Liver (tissue), 3 donors: ENCODE measurements at regions not wholly inside any gene's neighbourhood (a gene's known extent, or its start where the extent isn't known, plus 50 kb on each side); places are given as distances from the start of the nearest gene placed in this dataset.

Source experiments
- CTCF ChIP-seq: fragments of 150-350 bp; IDR thresholded peaks from 2 replicates; pipeline ENCODE4 v1.5.1; 2017; ENCODE audit warnings: improper control_type of control experiment, low read depth, low read length; ENCODE audit not compliant: missing input control
- EGR1 ChIP-seq, 2 donors: IDR thresholded peaks; 2 replicates each; pipeline ENCODE4 v1.6.1; 2016 to 2018; ENCODE audit warnings: antibody characterized with exemption in 2 of 2, low read depth in 2 of 2
- GABPA ChIP-seq, 2 donors: IDR thresholded peaks in 1 of 2; conservative IDR thresholded peaks in 1 of 2; 2 replicates each; pipeline ENCODE4 v1.6.1; 2016; ENCODE audit warnings: antibody characterized with exemption in 2 of 2, mild to moderate bottlenecking in 1 of 2, moderate library complexity in 1 of 2
- HNF4G ChIP-seq: IDR thresholded peaks from 2 replicates; pipeline ENCODE4 v1.6.1; 2016; ENCODE audit warnings: antibody characterized with exemption
- JUND ChIP-seq, 2 donors: IDR thresholded peaks; 2 replicates each; pipeline ENCODE4 v1.6.1; 2016; ENCODE audit warnings: antibody characterized with exemption in 2 of 2
- MAX ChIP-seq: IDR thresholded peaks from 2 replicates; pipeline ENCODE4 v1.6.1; 2016; ENCODE audit warnings: antibody characterized with exemption
- RAD21 ChIP-seq, 2 donors: IDR thresholded peaks; 2 replicates each; pipeline ENCODE4 v1.6.1; 2016; ENCODE audit warnings: antibody characterized with exemption in 2 of 2, mild to moderate bottlenecking in 2 of 2
- REST ChIP-seq: IDR thresholded peaks from 2 replicates; pipeline ENCODE4 v1.6.1; 2016; ENCODE audit warnings: antibody characterized with exemption, mild to moderate bottlenecking
- RXRA ChIP-seq, 2 donors: IDR thresholded peaks; 2 replicates each; pipeline ENCODE4 v1.6.1; 2017 to 2018; ENCODE audit warnings: antibody characterized with exemption in 2 of 2, mild to moderate bottlenecking in 1 of 2
- SP1 ChIP-seq: IDR thresholded peaks from 2 replicates; pipeline ENCODE4 v1.6.1; 2018; ENCODE audit warnings: antibody characterized with exemption, mild to moderate bottlenecking
- TAF1 ChIP-seq: conservative IDR thresholded peaks from 2 replicates; pipeline ENCODE4 v1.6.1; 2016; ENCODE audit warnings: antibody characterized with exemption, mild to moderate bottlenecking
- YY1 ChIP-seq: IDR thresholded peaks from 2 replicates; pipeline ENCODE4 v1.6.1; 2016; ENCODE audit warnings: antibody characterized with exemption, mild to moderate bottlenecking
- TF ChIP-seq, protein P1 (sequence below): IDR thresholded peaks from 2 replicates; pipeline ENCODE4 v1.6.1; 2016; ENCODE audit warnings: antibody characterized with exemption
- TF ChIP-seq, protein P2 (sequence below): IDR thresholded peaks from 2 replicates; pipeline ENCODE4 v1.6.1; 2016; ENCODE audit warnings: antibody characterized with exemption
- donor health status: healthy.
- donor health status: healthy.

DNA sequence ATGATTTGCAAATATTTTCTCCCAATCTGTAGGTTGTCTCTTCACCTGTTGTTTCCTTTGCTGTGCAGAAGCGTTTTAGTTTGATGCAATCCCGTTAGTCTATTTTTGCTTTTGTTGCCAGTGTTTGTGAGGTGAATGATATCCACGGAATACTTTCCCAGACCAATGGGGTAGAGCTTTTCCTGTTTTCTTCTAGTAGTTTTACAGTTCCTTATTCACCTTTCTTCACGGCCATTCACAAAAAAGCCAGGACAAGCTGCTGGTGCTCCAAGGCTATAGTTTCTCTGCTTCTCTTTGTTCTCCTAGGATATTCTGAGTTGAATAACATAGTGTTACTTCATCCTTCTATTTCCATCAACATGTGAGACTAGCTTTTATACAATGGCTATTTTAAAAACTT is 98.7 kb downstream of the UTP18 start:
- no peak for TF ChIP-seq CTCF
- no peak for TF ChIP-seq REST
- no peak for TF ChIP-seq SP1
- no peak for TF ChIP-seq EGR1 (IDR thresholded peaks at IDR 0.05; ENCODE audit: low read depth in 2 of 2)
- TF ChIP-seq, protein P1, sequence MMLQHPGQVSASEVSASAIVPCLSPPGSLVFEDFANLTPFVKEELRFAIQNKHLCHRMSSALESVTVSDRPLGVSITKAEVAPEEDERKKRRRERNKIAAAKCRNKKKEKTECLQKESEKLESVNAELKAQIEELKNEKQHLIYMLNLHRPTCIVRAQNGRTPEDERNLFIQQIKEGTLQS, result no peak
- no peak for TF ChIP-seq YY1
- TF ChIP-seq MAX, result no peak
- TF ChIP-seq GABPA (IDR thresholded peaks at IDR 0.05 in 1 of 2, conservative IDR thresholded peaks at IDR 0.05 in 1 of 2), result no peak
- no peak for TF ChIP-seq RXRA (IDR thresholded peaks at IDR 0.05)
- TF ChIP-seq TAF1, result no peak
- TF ChIP-seq, protein P2, sequence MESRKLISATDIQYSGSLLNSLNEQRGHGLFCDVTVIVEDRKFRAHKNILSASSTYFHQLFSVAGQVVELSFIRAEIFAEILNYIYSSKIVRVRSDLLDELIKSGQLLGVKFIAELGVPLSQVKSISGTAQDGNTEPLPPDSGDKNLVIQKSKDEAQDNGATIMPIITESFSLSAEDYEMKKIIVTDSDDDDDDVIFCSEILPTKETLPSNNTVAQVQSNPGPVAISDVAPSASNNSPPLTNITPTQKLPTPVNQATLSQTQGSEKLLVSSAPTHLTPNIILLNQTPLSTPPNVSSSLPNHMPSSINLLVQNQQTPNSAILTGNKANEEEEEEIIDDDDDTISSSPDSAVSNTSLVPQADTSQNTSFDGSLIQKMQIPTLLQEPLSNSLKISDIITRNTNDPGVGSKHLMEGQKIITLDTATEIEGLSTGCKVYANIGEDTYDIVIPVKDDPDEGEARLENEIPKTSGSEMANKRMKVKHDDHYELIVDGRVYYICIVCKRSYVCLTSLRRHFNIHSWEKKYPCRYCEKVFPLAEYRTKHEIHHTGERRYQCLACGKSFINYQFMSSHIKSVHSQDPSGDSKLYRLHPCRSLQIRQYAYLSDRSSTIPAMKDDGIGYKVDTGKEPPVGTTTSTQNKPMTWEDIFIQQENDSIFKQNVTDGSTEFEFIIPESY, result no peak
- no peak for TF ChIP-seq HNF4G
- no peak for TF ChIP-seq RAD21 (IDR thresholded peaks at IDR 0.05)
- no peak for TF ChIP-seq JUND (IDR thresholded peaks at IDR 0.05)
